Thyroid gland (tissue), 4 donors: ENCODE measurements at regions not wholly inside any gene's neighbourhood (a gene's known extent, or its start where the extent isn't known, plus 50 kb on each side); places are given as distances from the start of the nearest gene placed in this dataset.

ENCODE experiments used
- CTCF ChIP-seq, 6 experiments: fragments of 200-600 bp in 3 of 6; fragments of 450-650 bp in 3 of 6; sonication (generic) in 3 of 6; IDR thresholded peaks; one replicate each; pipeline ENCODE4 v1.5.1; 2016 to 2019; ENCODE audit warnings: antibody characterized with exemption in 6 of 6, mild to moderate bottlenecking in 2 of 6, inconsistent platforms in 1 of 6, moderate library complexity in 1 of 6
- POLR2A ChIP-seq, 2 donors: fragments of 450-650 bp; IDR thresholded peaks; one replicate each; pipeline ENCODE4 v1.6.1; 2017; ENCODE audit warnings: antibody characterized with exemption in 2 of 2, mild to moderate bottlenecking in 2 of 2, moderate library complexity in 1 of 2

GRCh38 chrX:9149501-9150245, 115.7 kb upstream of the FAM9B start:
- TF ChIP-seq CTCF (IDR thresholded peaks at IDR 0.05), result no peak
- no peak for TF ChIP-seq POLR2A (IDR thresholded peaks at IDR 0.05)
